ENCODE measurements at regions not wholly inside any gene's neighbourhood (a gene's known extent, or its start where the extent isn't known, plus 50 kb on each side); places are given as distances from the start of the nearest gene placed in this dataset.

DNA sequence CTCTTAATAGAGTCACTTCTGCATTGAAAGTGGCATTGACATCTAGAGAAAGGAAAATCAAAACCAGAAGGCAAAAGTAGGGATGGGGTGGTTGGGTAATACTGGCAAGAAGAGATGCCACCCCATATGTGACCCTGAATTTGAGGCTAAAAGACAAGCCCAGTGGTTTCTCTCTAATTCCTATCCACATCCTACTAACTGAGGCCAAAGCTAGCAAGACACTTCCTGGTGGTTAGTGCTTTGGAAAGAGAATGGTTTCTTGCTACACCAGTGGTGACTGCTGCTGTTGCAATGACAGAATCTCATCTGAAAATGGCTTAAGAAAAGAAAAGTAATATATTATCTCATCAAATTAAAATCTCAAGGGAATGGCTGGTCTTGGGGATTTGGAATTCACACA, 640.6 kb downstream of the EPHA4 start:
- H3K27ac ChIP-seq (ENCODE audit: extremely low read depth, low read depth, low read length): no peak overlapping the region
- no peak overlapping the region for H3K4me3 ChIP-seq (ENCODE audit: low read depth, low read length)
- H3K9me3 ChIP-seq (ENCODE audit: control insufficient read depth, insufficient read depth, low read depth, low read length): no peaks in the 10 kb centered on the region
- TF ChIP-seq ZNF133 (tag by site-specific recombination; IDR thresholded peaks at IDR 0.05): no peak
- TF ChIP-seq HOXC10 (CRISPR knock-in tag; IDR thresholded peaks at IDR 0.05): no peak
- TF ChIP-seq ZNF501 (tag by site-specific recombination; IDR thresholded peaks at IDR 0.05): no peak
- TF ChIP-seq ZNF792 (tag by site-specific recombination; IDR thresholded peaks at IDR 0.05): no peak
- no peak for TF ChIP-seq ZNF391 (tag by site-specific recombination; IDR thresholded peaks at IDR 0.05; ENCODE audit: borderline replicate concordance, low read depth)
- TF ChIP-seq ZNF157 (tag by site-specific recombination; IDR thresholded peaks at IDR 0.05): no peak
- no peak for TF ChIP-seq ZEB2 (tag by site-specific recombination; IDR thresholded peaks at IDR 0.05)
- TF ChIP-seq ZNF426 (tag by site-specific recombination; IDR thresholded peaks at IDR 0.05): no peak
- TF ChIP-seq, protein P1, sequence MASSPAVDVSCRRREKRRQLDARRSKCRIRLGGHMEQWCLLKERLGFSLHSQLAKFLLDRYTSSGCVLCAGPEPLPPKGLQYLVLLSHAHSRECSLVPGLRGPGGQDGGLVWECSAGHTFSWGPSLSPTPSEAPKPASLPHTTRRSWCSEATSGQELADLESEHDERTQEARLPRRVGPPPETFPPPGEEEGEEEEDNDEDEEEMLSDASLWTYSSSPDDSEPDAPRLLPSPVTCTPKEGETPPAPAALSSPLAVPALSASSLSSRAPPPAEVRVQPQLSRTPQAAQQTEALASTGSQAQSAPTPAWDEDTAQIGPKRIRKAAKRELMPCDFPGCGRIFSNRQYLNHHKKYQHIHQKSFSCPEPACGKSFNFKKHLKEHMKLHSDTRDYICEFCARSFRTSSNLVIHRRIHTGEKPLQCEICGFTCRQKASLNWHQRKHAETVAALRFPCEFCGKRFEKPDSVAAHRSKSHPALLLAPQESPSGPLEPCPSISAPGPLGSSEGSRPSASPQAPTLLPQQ (tag by site-specific recombination; IDR thresholded peaks at IDR 0.05): no peak
- TF ChIP-seq ZFP69B (tag by site-specific recombination; IDR thresholded peaks at IDR 0.05): no peak
- no peak for TF ChIP-seq TCF7L2 (IDR thresholded peaks at IDR 0.05; ENCODE audit: borderline replicate concordance, low read depth, low read length)
- TF ChIP-seq ZNF600 (tag by site-specific recombination; IDR thresholded peaks at IDR 0.05): no peak
- no peak for TF ChIP-seq ZNF585B (tag by site-specific recombination; IDR thresholded peaks at IDR 0.05)
- TF ChIP-seq, protein P2, sequence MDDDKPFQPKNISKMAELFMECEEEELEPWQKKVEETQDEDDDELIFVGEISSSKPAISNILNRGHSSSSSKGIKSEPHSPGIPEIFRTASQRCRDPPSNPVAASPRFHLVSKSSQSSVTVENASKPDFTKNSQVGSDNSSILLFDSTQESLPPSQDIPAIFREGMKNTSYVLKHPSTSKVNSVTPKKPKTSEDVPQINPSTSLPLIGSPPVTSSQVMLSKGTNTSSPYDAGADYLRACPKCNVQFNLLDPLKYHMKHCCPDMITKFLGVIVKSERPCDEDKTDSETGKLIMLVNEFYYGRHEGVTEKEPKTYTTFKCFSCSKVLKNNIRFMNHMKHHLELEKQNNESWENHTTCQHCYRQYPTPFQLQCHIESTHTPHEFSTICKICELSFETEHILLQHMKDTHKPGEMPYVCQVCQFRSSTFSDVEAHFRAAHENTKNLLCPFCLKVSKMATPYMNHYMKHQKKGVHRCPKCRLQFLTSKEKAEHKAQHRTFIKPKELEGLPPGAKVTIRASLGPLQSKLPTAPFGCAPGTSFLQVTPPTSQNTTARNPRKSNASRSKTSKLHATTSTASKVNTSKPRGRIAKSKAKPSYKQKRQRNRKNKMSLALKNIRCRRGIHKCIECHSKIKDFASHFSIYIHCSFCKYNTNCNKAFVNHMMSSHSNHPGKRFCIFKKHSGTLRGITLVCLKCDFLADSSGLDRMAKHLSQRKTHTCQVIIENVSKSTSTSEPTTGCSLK (tag by site-specific recombination; IDR thresholded peaks at IDR 0.05): no peak
- H3K4me1 ChIP-seq (ENCODE audit: control insufficient read depth, insufficient read depth, low read length): no peaks in the 10 kb centered on the region
- ChIA-PET POLR2A (no interaction called here), CTCF (no interaction called here)
- no peaks in the 10 kb centered on the region for H3K36me3 ChIP-seq (ENCODE audit: control insufficient read depth in 2 of 2, insufficient read depth in 1 of 2, low read length in 2 of 2)

DNA sequence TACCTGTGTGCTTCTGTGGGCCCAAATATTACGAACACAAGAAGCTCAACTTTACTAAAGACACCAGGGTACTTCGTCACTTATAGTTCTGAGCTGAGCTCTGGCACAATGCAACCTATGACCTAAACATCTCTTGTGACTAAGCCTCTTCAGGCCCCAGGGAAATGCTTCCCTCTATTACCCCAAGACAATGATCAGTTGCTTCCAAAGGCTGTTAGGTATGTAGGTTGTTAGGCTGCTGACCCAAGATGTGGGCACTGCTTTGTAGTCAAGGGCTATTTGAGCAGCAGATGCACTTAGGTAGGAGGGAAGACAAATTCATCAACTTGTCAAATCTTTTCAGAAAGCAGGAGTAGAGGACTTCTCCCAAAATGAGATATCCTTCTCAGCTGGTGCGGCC, 640.1 kb downstream of the EPHA4 start:
- no peaks in the 10 kb centered on the region for H3K9me3 ChIP-seq (ENCODE audit: control insufficient read depth, insufficient read depth, low read depth, low read length)
- ChIA-PET CTCF (no interaction called here), POLR2A (no interaction called here)
- H3K36me3 ChIP-seq (ENCODE audit: control insufficient read depth in 2 of 2, insufficient read depth in 1 of 2, low read length in 2 of 2): no peaks in the 10 kb centered on the region
- TF ChIP-seq, protein P3, sequence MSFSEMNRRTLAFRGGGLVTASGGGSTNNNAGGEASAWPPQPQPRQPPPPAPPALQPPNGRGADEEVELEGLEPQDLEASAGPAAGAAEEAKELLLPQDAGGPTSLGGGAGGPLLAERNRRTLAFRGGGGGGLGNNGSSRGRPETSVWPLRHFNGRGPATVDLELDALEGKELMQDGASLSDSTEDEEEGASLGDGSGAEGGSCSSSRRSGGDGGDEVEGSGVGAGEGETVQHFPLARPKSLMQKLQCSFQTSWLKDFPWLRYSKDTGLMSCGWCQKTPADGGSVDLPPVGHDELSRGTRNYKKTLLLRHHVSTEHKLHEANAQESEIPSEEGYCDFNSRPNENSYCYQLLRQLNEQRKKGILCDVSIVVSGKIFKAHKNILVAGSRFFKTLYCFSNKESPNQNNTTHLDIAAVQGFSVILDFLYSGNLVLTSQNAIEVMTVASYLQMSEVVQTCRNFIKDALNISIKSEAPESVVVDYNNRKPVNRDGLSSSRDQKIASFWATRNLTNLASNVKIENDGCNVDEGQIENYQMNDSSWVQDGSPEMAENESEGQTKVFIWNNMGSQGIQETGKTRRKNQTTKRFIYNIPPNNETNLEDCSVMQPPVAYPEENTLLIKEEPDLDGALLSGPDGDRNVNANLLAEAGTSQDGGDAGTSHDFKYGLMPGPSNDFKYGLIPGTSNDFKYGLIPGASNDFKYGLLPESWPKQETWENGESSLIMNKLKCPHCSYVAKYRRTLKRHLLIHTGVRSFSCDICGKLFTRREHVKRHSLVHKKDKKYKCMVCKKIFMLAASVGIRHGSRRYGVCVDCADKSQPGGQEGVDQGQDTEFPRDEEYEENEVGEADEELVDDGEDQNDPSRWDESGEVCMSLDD (tag by site-specific recombination; IDR thresholded peaks at IDR 0.05): no peak
- TF ChIP-seq, protein P4, sequence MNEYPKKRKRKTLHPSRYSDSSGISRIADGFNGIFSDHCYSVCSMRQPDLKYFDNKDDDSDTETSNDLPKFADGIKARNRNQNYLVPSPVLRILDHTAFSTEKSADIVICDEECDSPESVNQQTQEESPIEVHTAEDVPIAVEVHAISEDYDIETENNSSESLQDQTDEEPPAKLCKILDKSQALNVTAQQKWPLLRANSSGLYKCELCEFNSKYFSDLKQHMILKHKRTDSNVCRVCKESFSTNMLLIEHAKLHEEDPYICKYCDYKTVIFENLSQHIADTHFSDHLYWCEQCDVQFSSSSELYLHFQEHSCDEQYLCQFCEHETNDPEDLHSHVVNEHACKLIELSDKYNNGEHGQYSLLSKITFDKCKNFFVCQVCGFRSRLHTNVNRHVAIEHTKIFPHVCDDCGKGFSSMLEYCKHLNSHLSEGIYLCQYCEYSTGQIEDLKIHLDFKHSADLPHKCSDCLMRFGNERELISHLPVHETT (tag by site-specific recombination; IDR thresholded peaks at IDR 0.05): no peak
- no peak for TF ChIP-seq ZNF560 (tag by site-specific recombination; IDR thresholded peaks at IDR 0.05; ENCODE audit: borderline replicate concordance)
- TF ChIP-seq, protein P5, sequence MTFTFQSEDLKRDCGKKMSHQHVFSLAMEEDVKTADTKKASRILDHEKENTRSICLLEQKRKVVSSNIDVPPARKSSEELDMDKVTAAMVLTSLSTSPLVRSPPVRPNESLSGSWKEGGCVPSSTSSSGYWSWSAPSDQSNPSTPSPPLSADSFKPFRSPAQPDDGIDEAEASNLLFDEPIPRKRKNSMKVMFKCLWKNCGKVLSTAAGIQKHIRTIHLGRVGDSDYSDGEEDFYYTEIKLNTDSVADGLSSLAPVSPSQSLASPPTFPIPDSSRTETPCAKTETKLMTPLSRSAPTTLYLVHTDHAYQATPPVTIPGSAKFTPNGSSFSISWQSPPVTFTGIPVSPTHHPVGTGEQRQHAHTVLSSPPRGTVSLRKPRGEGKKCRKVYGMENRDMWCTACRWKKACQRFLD (tag by site-specific recombination; IDR thresholded peaks at IDR 0.05): no peak
- TF ChIP-seq KLF9 (tag by site-specific recombination; IDR thresholded peaks at IDR 0.05; ENCODE audit: low read depth): no peak
- TF ChIP-seq, protein P6, sequence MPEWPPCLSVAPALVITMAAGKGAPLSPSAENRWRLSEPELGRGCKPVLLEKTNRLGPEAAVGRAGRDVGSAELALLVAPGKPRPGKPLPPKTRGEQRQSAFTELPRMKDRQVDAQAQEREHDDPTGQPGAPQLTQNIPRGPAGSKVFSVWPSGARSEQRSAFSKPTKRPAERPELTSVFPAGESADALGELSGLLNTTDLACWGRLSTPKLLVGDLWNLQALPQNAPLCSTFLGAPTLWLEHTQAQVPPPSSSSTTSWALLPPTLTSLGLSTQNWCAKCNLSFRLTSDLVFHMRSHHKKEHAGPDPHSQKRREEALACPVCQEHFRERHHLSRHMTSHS (tag by site-specific recombination; IDR thresholded peaks at IDR 0.05): no peak
- TF ChIP-seq ZNF530 (tag by site-specific recombination; IDR thresholded peaks at IDR 0.05; ENCODE audit: low read depth): no peak
- TF ChIP-seq ZNF341 (tag by site-specific recombination; IDR thresholded peaks at IDR 0.05; ENCODE audit: low read depth): no peak
- H3K27ac ChIP-seq (ENCODE audit: extremely low read depth, low read depth, low read length): no peak overlapping the region
- no peak overlapping the region for H3K4me3 ChIP-seq (ENCODE audit: low read depth, low read length)
- H3K4me1 ChIP-seq (ENCODE audit: control insufficient read depth, insufficient read depth, low read length): no peaks in the 10 kb centered on the region
